WTC11 (cell line): ENCODE measurements at regions not wholly inside any gene's neighbourhood (a gene's known extent, or its start where the extent isn't known, plus 50 kb on each side); places are given as distances from the start of the nearest gene placed in this dataset.

Experiments used
- ATAC-seq: fragments of 200-7000 bp; cut with Tn5 transposase; 2 replicates; pipeline ENCODE4 v1.10.0; 2021; ENCODE audit warnings: mild to moderate bottlenecking, moderate library complexity
- CTCF ChIA-PET: fragments of 300-600 bp; sonication (Branson Sonifier 250); formaldehyde crosslinking; loops from one replicate; lab custom pipeline; 2021; ENCODE audit warnings: antibody characterized with exemption; lab: Charles Lee
- POLR2A ChIA-PET: fragments of 350-600 bp; sonication (Branson Sonifier 250); formaldehyde crosslinking; loops from one replicate; lab custom pipeline; 2021; ENCODE audit warnings: antibody characterized with exemption; lab: Charles Lee
- DNase-seq: peaks from one replicate; pipeline ENCODE4 v3.0.0; 2021; ENCODE audit warnings: low spot score
- H3K27ac Mint-ChIP-seq: 2 replicates; pipeline ENCODE4 v1.8.0; 2021; ENCODE audit warnings: mixed read lengths
- H3K27me3 Mint-ChIP-seq: 2 replicates; pipeline ENCODE4 v1.8.0; 2021; ENCODE audit warnings: low read depth, mild to moderate bottlenecking, moderate library complexity, mixed read lengths
- H3K36me3 Mint-ChIP-seq: 2 replicates; pipeline ENCODE4 v1.8.0; 2021; ENCODE audit warnings: mixed read lengths
- H3K4me1 Mint-ChIP-seq: 2 replicates; pipeline ENCODE4 v1.8.0; 2022; ENCODE audit warnings: mixed read lengths
- H3K4me3 Mint-ChIP-seq: 2 replicates; pipeline ENCODE4 v1.8.0; 2021; ENCODE audit warnings: mild to moderate bottlenecking, moderate library complexity, mixed read lengths
- H3K9me3 Mint-ChIP-seq: 2 replicates; pipeline ENCODE4 v1.8.0; 2021; ENCODE audit warnings: mixed read lengths
- AFF4 ChIP-seq: sonication (generic); formaldehyde crosslinking; IDR thresholded peaks from 2 replicates; pipeline ENCODE4 v1.8.1; 2023; ENCODE audit warnings: mild to moderate bottlenecking, missing genetic modification reagents, borderline replicate concordance
- CBFB ChIP-seq: sonication (generic); formaldehyde crosslinking; IDR thresholded peaks from 2 replicates; pipeline ENCODE4 v1.8.1; 2022; ENCODE audit warnings: mild to moderate bottlenecking, low read depth, missing genetic modification reagents
- FOXP1 ChIP-seq: sonication (generic); formaldehyde crosslinking; IDR thresholded peaks from 2 replicates; pipeline ENCODE4 v1.8.0; 2022; ENCODE audit warnings: missing genetic modification reagents, mild to moderate bottlenecking, moderate library complexity, borderline replicate concordance
- IRF2 ChIP-seq: sonication (generic); formaldehyde crosslinking; IDR thresholded peaks from 2 replicates; pipeline ENCODE4 v1.8.0; 2022; ENCODE audit warnings: low read depth, missing genetic modification reagents, borderline replicate concordance
- JAZF1 ChIP-seq: fragments of 250-450 bp; sonication (Bioruptor Pico); IDR thresholded peaks from 2 replicates; pipeline ENCODE4 v1.9.0; 2021; ENCODE audit warnings: moderate library complexity, mild to moderate bottlenecking, inconsistent platforms
- MXD4 ChIP-seq: fragments of 250-450 bp; sonication (Bioruptor Pico); IDR thresholded peaks from 2 replicates; pipeline ENCODE4 v1.8.0; 2021; ENCODE audit warnings: mild to moderate bottlenecking, moderate library complexity, borderline replicate concordance
- NFATC4 ChIP-seq: fragments of 250-450 bp; sonication (Bioruptor Pico); IDR thresholded peaks from 2 replicates; pipeline ENCODE4 v1.9.0; 2021; ENCODE audit warnings: mild to moderate bottlenecking
- OVOL2 ChIP-seq: fragments of 250-450 bp; sonication (Bioruptor Pico); IDR thresholded peaks from 2 replicates; pipeline ENCODE4 v1.9.0; 2021; ENCODE audit warnings: mild to moderate bottlenecking, borderline replicate concordance
- PRRX2 ChIP-seq: fragments of 250-450 bp; sonication (Bioruptor Pico); IDR thresholded peaks from 2 replicates; pipeline ENCODE4 v1.8.0; 2021; ENCODE audit warnings: mild to moderate bottlenecking
- SOX15 ChIP-seq: fragments of 250-450 bp; sonication (Bioruptor Pico); IDR thresholded peaks from 2 replicates; pipeline ENCODE4 v1.9.0; 2021; ENCODE audit warnings: mild to moderate bottlenecking
- TP53 ChIP-seq: sonication (generic); formaldehyde crosslinking; IDR thresholded peaks from 2 replicates; pipeline ENCODE4 v1.8.1; 2023; ENCODE audit warnings: mild to moderate bottlenecking, missing genetic modification reagents
- ZNF416 ChIP-seq: fragments of 250-450 bp; sonication (Bioruptor Pico); IDR thresholded peaks from 2 replicates; pipeline ENCODE4 v1.9.0; 2021; ENCODE audit warnings: mild to moderate bottlenecking, inconsistent platforms
- ZNF512 ChIP-seq: sonication (generic); formaldehyde crosslinking; IDR thresholded peaks from 2 replicates; pipeline ENCODE4 v1.8.1; 2022; ENCODE audit warnings: missing genetic modification reagents, borderline replicate concordance
- ZSCAN18 ChIP-seq: fragments of 250-450 bp; sonication (Bioruptor Pico); IDR thresholded peaks from 2 replicates; pipeline ENCODE4 v2.1.2; 2022; ENCODE audit warnings: mild to moderate bottlenecking, moderate library complexity
- TF ChIP-seq, protein P1 (sequence below): sonication (generic); formaldehyde crosslinking; IDR thresholded peaks from 2 replicates; pipeline ENCODE4 v1.8.0; 2022; ENCODE audit warnings: mild to moderate bottlenecking, missing genetic modification reagents
- TF ChIP-seq, protein P2 (sequence below): sonication (generic); formaldehyde crosslinking; IDR thresholded peaks from 2 replicates; pipeline ENCODE4 v1.8.1; 2023; ENCODE audit warnings: mild to moderate bottlenecking, moderate library complexity, missing genetic modification reagents
- TF ChIP-seq, protein P3 (sequence below): fragments of 250-450 bp; sonication (Bioruptor Pico); conservative IDR thresholded peaks from 2 replicates; pipeline ENCODE4 v1.9.0; 2021; ENCODE audit warnings: mild to moderate bottlenecking
- TF ChIP-seq, protein P4 (sequence below): sonication (generic); formaldehyde crosslinking; IDR thresholded peaks from 2 replicates; pipeline ENCODE4 v1.8.1; 2023; ENCODE audit warnings: mild to moderate bottlenecking, missing genetic modification reagents, moderate library complexity

DNA sequence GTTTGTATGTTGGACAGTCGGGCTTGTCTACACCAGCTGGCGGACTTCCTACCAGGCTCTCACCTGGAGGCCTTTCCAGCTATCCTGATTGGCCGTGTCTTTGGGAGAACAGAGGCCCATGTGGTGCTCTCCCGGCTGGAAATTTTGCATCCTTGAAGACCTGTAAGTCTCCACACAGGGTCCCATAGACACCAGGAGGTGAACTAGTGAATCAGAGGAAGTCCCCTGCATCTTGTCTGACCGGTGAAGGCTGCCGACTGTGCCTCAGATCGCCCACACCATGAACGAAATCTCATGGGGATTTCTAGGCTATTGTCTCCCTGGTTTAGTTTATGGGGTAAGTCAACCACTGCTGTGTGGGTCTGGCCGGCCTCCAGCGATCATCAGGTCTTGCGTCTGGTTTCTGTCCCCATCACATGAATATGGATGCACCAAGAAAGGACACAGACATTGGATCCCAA is 108.4 kb upstream of the LYZL2 start:
- no peak for TF ChIP-seq TP53 (CRISPR knock-in tag)
- no peak for TF ChIP-seq CBFB (CRISPR knock-in tag)
- no peak for TF ChIP-seq MXD4 (CRISPR knock-in tag)
- TF ChIP-seq JAZF1 (CRISPR knock-in tag), result no peak
- CTCF ChIA-PET, result interaction anchor here (0.7 kb wide), 1 partner anchor 362 kb away, joined by 3 read pairs; no protein-coding TSS in a partner anchor
- H3K27me3 Mint-ChIP-seq, result no peaks in the 10 kb centered on the region
- ATAC-seq (no peak), DNase-seq (no peak)
- H3K27ac Mint-ChIP-seq, result no peak overlapping the region
- no peaks in the 10 kb centered on the region for H3K4me1 Mint-ChIP-seq
- H3K36me3 Mint-ChIP-seq, result no peaks in the 10 kb centered on the region; the same call in 1 of the 2 replicates
- H3K4me3 Mint-ChIP-seq, result no peak overlapping the region
- POLR2A ChIA-PET, result no interaction called here
- H3K9me3 Mint-ChIP-seq, result peaks cover 9% of the 10 kb centered on the region

- H3K4me3 Mint-ChIP-seq, result no peak overlapping the region
- TF ChIP-seq, protein P1, sequence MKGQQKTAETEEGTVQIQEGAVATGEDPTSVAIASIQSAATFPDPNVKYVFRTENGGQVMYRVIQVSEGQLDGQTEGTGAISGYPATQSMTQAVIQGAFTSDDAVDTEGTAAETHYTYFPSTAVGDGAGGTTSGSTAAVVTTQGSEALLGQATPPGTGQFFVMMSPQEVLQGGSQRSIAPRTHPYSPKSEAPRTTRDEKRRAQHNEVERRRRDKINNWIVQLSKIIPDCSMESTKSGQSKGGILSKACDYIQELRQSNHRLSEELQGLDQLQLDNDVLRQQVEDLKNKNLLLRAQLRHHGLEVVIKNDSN (CRISPR knock-in tag), result no peak
- TF ChIP-seq PRRX2 (CRISPR knock-in tag) (no peak), IRF2 (no peak)
These were observed 107.2 kb upstream of the LYZL2 start for GRCh38 chr10:30736685-30737232.

DNA sequence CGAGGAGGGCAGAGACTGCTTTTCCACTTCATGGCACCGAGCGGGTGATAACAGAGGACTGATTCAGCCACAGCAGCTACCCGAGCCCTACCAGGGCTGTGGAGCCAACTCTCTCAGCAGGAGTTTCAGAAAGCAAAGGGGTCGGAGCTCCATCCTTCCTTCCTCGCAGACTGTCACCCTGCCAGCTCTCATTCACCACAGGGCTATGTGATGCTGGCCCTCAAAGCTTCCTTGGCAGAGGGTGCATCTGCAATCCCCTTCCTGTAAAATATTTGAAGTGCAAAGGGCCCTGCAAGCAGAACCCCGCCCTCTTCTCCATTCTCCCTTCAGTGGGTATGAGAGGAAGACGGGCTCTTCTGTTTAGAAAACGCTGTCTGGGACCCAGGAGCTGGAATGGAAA is 105.3 kb upstream of the LYZL2 start:
- ChIA-PET CTCF (interaction anchor here (1.2 to 1.4 kb wide), 2 partner anchors 17 to 45 kb away, joined by 3 to 4 read pairs; no protein-coding TSS in a partner anchor), POLR2A (no interaction called here)
- Mint-ChIP-seq H3K4me1 (no peaks in the 10 kb centered on the region), H3K27ac (no peak overlapping the region), H3K36me3 (no peaks in the 10 kb centered on the region; the same call in 1 of the 2 replicates), H3K4me3 (no peak overlapping the region), H3K27me3 (no peaks in the 10 kb centered on the region), H3K9me3 (peaks cover 12% of the 10 kb centered on the region; the same call in 1 of the 2 replicates)
- DNase-seq (no peak), ATAC-seq (no peak)
- TF ChIP-seq, protein P2, sequence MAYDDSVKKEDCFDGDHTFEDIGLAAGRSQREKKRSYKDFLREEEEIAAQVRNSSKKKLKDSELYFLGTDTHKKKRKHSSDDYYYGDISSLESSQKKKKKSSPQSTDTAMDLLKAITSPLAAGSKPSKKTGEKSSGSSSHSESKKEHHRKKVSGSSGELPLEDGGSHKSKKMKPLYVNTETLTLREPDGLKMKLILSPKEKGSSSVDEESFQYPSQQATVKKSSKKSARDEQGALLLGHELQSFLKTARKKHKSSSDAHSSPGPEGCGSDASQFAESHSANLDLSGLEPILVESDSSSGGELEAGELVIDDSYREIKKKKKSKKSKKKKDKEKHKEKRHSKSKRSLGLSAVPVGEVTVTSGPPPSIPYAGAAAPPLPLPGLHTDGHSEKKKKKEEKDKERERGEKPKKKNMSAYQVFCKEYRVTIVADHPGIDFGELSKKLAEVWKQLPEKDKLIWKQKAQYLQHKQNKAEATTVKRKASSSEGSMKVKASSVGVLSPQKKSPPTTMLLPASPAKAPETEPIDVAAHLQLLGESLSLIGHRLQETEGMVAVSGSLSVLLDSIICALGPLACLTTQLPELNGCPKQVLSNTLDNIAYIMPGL (CRISPR knock-in tag), result no peak
- TF ChIP-seq, protein P3, sequence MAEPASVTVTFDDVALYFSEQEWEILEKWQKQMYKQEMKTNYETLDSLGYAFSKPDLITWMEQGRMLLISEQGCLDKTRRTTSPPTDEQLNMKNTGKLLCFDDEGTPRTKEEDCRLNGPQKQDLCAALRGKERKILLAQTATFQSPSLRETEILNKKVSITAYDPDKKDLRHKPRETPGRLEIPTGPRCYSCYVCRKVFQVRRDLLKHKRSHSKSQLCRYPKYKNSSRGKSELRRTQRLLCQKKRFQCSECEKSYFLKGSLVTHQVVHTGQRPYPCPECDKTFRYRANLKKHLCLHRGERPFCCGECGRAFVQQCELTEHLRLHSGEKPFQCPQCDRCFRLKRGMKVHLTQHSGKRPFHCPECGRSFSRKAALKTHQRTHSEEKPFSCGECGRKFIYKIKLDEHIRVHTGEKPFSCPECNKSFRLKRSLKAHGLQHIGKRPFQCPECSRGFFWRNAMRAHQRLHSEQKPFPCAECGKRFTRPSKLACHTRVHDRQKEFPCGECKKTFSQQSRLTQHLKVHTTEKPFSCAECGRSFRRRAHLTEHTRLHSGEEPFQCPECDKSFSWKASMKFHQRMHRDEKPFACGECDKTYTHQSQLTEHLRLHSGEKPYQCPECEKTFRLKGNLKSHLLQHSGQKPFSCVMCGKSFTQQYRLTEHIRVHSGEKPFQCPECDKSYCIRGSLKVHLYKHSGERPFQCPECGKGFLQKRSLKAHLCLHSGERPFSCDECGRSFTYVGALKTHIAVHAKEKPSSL (CRISPR knock-in tag), result no peak
- TF ChIP-seq NFATC4, result no peak
- TF ChIP-seq ZNF416 (CRISPR knock-in tag), result no peak
- TF ChIP-seq, protein P4, sequence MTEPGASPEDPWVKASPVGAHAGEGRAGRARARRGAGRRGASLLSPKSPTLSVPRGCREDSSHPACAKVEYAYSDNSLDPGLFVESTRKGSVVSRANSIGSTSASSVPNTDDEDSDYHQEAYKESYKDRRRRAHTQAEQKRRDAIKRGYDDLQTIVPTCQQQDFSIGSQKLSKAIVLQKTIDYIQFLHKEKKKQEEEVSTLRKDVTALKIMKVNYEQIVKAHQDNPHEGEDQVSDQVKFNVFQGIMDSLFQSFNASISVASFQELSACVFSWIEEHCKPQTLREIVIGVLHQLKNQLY (CRISPR knock-in tag), result no peak
- TF ChIP-seq ZNF512, result no peak
- no peak for TF ChIP-seq ZSCAN18 (CRISPR knock-in tag)
- no peak for TF ChIP-seq OVOL2 (CRISPR knock-in tag)
- TF ChIP-seq AFF4 (CRISPR knock-in tag), result no peak
- no peak for TF ChIP-seq SOX15 (CRISPR knock-in tag)
- TF ChIP-seq FOXP1, result no peak

More at GRCh38 chr10:30736685-30737232, 107.2 kb upstream of the LYZL2 start:
- DNase-seq, result no peak
- no peaks in the 10 kb centered on the region for H3K27me3 Mint-ChIP-seq
- H3K4me1 Mint-ChIP-seq, result no peaks in the 10 kb centered on the region
- H3K9me3 Mint-ChIP-seq, result peaks cover 13% of the 10 kb centered on the region
- POLR2A ChIA-PET, result no interaction called here
- no peaks in the 10 kb centered on the region; the same call in 1 of the 2 replicates for H3K36me3 Mint-ChIP-seq
- ATAC-seq, result no peak
- CTCF ChIA-PET, result interaction anchor here (0.6 to 1.9 kb wide), 2 partner anchors 15 to 1447 kb away, joined by 4 read pairs; no protein-coding TSS in a partner anchor
- no peak overlapping the region for H3K27ac Mint-ChIP-seq
